Mammary epithelial cell (primary cell): ENCODE measurements at regions not wholly inside any gene's neighbourhood (a gene's known extent, or its start where the extent isn't known, plus 50 kb on each side); places are given as distances from the start of the nearest gene placed in this dataset.

Source experiments
- EZH2 ChIP-seq: IDR thresholded peaks from 2 replicates; pipeline ENCODE4 v1.6.1; 2012; ENCODE audit warnings: low read length, inconsistent platforms, borderline replicate concordance
- TF ChIP-seq, protein P1 (sequence below), 2 donors: IDR thresholded peaks in 1 of 2; conservative IDR thresholded peaks in 1 of 2; 2 replicates each; pipeline ENCODE4 v1.5.1; 2011 to 2012; ENCODE audit warnings: inconsistent platforms in 2 of 2, low read length in 2 of 2, mild to moderate bottlenecking in 2 of 2, control low read depth in 1 of 2, low read depth in 1 of 2; ENCODE audit not compliant: insufficient read depth in 1 of 2; ENCODE audit errors: extremely low read depth in 1 of 2

DNA sequence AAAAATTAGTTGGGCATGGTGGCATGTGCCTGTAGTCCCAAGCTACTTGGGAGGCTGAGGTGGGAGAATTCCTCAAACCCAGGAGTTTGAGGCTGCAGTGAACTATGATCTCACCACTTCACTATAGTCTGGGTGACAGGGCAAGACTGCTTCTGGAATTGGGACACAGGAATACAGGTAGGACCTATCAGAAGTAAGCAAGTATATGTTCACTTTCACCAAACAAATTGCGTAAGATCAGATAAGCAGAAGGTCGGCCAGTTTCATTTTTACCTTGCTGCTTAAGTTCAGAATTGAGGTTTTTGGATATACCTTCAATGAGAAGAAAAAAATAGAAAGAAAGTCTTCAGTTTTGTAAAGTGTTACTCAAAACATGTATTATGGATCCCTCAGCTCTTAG, 171.7 kb downstream of the MAT2B start:
- TF ChIP-seq, protein P1, sequence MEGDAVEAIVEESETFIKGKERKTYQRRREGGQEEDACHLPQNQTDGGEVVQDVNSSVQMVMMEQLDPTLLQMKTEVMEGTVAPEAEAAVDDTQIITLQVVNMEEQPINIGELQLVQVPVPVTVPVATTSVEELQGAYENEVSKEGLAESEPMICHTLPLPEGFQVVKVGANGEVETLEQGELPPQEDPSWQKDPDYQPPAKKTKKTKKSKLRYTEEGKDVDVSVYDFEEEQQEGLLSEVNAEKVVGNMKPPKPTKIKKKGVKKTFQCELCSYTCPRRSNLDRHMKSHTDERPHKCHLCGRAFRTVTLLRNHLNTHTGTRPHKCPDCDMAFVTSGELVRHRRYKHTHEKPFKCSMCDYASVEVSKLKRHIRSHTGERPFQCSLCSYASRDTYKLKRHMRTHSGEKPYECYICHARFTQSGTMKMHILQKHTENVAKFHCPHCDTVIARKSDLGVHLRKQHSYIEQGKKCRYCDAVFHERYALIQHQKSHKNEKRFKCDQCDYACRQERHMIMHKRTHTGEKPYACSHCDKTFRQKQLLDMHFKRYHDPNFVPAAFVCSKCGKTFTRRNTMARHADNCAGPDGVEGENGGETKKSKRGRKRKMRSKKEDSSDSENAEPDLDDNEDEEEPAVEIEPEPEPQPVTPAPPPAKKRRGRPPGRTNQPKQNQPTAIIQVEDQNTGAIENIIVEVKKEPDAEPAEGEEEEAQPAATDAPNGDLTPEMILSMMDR (conservative IDR thresholded peaks at IDR 0.05 in 1 of 2, IDR thresholded peaks at IDR 0.05 in 1 of 2; ENCODE audit: extremely low read depth in 1 of 2, insufficient read depth in 1 of 2, low read depth in 1 of 2, low read length in 2 of 2) = no peak
- TF ChIP-seq EZH2 = no peak
